ENCODE measurements at regions not wholly inside any gene's neighbourhood (a gene's known extent, or its start where the extent isn't known, plus 50 kb on each side); places are given as distances from the start of the nearest gene placed in this dataset.
A peak's percentile ranks its signal among the peaks of the same experiment; 100 is the strongest.

DNA sequence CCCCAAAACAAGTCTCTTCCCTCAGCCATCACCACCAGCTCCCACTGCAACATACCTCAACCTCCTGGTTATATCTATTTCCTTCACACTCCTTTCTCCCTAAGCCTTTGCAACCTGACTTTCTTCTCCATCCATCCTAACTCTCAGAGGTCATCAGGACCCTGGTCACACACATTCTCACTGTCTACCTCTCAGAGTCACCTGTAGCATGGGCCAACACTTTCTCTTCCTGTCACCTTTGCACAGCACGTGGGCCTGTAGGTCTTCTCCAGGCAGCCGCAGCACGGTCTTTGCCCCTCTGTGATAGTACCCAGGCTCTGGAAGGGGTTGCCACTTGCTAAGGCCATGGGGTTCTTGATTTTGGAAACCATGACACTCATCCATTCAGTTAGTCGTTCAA lies 921.1 kb downstream of the UQCRFS1 start:
- H3K4me3 ChIP-seq (ENCODE audit: control insufficient read depth, low read depth, low read length), result no peak overlapping the region
- TF ChIP-seq, protein P1, sequence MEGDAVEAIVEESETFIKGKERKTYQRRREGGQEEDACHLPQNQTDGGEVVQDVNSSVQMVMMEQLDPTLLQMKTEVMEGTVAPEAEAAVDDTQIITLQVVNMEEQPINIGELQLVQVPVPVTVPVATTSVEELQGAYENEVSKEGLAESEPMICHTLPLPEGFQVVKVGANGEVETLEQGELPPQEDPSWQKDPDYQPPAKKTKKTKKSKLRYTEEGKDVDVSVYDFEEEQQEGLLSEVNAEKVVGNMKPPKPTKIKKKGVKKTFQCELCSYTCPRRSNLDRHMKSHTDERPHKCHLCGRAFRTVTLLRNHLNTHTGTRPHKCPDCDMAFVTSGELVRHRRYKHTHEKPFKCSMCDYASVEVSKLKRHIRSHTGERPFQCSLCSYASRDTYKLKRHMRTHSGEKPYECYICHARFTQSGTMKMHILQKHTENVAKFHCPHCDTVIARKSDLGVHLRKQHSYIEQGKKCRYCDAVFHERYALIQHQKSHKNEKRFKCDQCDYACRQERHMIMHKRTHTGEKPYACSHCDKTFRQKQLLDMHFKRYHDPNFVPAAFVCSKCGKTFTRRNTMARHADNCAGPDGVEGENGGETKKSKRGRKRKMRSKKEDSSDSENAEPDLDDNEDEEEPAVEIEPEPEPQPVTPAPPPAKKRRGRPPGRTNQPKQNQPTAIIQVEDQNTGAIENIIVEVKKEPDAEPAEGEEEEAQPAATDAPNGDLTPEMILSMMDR (IDR thresholded peaks at IDR 0.05; ENCODE audit: control insufficient read depth, insufficient read depth, low read depth, low read length, missing control alignments), result no peak

DNA sequence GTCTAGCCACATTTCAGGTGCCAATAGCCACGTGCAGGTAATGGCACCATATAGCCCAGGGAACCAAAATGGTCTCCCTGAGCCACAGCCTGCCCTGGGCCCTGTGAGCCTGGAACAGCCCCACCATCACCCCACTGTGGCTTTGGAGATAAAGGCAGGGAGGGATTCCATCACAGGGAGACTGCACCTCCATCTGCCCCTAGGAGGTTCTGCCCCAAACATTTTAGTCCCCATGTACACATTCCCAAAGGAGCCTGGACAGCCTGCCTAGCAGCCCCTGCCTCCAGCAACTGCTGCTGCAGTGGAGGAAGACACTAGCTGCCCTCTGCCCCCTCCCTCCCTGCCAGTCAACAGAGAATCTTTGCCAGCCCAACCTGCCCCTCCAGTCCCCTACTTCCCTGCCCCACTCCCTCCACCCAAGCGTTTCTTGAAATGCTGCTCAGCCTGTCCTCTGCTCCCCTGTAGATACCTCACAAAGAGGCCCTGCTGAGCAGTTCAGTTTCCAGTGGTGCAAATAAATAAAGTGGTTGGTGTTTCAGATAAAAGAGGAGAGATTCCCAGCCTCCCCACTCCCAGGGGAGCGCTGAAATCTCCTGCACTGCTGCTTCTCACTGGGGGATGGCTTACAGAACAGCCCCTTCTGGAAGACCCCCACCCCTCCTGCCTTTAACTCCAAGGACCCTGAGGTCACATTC lies 921.8 kb downstream of the UQCRFS1 start:
- no peak for DNase-seq (ENCODE audit: low read depth)
- TF ChIP-seq, protein P1 (IDR thresholded peaks at IDR 0.05; ENCODE audit: control insufficient read depth, insufficient read depth, low read depth, low read length, missing control alignments), result no peak
- no peak overlapping the region for H3K4me3 ChIP-seq (ENCODE audit: control insufficient read depth, low read depth, low read length)

More for the DNA sequence above, 921.1 kb downstream of the UQCRFS1 start:
- DNase-seq (ENCODE audit: low read depth), result no peak

DNA sequence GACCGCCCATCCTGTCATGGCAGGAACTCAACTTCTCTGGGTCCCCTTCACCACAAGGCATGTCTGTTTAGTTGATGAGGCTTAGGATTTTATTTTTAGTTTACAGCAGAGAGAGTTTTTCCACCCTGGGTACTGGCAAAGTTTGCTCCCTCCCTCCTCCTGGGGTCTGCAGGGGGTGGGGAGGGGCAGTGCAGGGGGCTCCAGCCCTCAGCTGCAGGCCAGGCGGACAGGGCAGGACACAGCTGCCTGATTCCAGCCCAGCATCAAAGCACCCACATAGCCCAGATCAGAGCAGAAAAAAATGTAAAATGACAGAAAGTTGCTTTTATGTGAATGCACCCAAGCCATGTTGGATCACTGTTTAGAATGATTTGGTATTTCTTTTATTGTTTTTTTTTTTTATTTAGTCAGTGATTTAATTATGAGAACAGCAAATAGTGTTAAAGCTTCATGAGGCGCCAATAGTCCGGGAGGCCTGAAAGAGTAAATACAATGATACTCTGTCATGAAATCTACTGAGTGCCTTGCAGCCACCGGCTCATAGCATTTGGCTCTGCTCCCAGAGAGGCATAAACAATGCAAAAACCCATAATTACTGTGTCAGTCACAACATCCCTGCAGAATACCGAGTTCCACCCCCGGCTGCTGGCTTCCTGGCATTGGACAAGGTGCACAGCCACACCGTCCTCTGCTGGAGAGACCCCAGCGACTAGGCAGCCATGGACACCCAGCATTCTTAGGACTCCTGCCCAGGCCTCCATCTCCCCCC lies 923.5 kb downstream of the UQCRFS1 start:
- peak; percentile 16 for DNase-seq (ENCODE audit: low read depth)
- no peak overlapping the region for H3K4me3 ChIP-seq (ENCODE audit: control insufficient read depth, low read depth, low read length)
- TF ChIP-seq, protein P1 (IDR thresholded peaks at IDR 0.05; ENCODE audit: control insufficient read depth, insufficient read depth, low read depth, low read length, missing control alignments), result no peak

DNA sequence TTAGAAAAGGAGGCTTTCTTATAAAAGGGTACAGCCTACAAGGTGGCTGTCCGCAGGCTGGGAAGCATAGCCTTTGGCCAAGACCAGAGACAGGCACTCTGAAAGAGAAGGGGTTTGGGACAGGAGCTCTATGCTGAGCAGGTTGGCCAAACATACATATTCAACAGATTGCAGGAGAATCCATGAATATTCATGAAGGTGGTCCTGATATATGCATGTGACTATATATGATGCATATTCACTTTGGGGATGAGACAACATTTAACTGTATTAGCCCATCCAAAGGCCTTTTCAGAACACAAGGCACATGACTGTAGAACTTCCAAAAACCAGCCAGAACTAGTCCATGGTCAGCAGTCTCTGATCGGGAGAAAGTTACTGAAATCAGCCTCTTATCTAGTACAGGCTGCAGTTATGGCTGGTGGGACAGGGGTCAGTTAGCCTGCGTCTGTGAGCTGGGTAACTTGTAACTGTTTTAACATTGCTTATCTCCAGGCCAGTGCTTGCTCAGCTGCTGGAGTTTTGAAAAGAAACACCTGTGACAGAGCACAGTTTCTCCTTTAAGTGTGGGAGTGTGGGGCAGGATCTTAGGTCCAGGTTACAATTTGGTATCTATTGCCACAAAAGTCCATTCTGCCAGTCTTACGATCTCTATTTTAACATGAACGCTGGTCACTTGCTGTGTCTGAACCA lies 924.2 kb downstream of the UQCRFS1 start:
- DNase-seq (ENCODE audit: low read depth), result no peak
- TF ChIP-seq, protein P1 (IDR thresholded peaks at IDR 0.05; ENCODE audit: control insufficient read depth, insufficient read depth, low read depth, low read length, missing control alignments), result no peak
- H3K4me3 ChIP-seq (ENCODE audit: control insufficient read depth, low read depth, low read length), result no peak overlapping the region

DNA sequence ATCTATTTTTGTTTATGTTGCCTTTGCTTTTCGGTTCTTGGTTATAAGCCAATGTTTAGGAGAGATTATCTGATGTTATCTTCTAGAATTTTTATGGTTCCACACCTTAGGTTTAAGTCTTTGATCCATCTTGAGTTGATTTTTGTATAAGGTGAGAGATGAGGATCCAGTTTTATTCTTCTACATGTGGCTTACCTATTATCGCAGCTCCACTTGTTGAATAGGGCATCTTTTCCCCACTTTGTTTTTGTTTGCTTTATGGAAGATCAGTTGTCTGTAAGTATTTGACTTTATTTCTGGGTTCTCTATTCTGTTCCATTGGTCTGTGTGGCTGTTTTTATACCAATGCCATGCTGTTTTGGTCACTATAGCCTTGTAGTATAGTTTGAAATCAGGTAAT lies 927.0 kb downstream of the UQCRFS1 start:
- DNase-seq (ENCODE audit: low read depth), result no peak
- TF ChIP-seq, protein P1 (IDR thresholded peaks at IDR 0.05; ENCODE audit: control insufficient read depth, insufficient read depth, low read depth, low read length, missing control alignments), result no peak
- H3K4me3 ChIP-seq (ENCODE audit: control insufficient read depth, low read depth, low read length), result no peak overlapping the region

DNA sequence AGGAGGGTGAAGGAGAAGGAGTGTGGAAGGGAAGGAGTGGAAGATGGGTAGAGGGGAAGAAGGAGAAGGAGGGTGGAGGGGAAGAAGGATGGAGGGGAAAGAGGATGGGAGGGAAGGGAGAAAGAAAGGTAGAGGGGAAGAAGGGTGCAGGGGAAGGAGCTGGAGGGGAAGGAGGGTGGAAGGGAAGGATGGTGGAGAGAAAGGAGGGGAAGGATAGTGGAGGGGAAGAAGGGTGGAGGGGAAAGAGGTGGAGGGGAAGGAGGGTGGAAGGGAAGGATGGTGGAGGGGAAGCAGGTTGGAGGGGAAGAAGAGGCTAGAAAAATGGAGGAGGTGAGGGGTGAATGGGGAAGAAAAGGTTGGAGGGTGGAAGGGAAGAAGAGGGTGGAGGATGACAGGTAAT lies 927.9 kb downstream of the UQCRFS1 start:
- H3K4me3 ChIP-seq (ENCODE audit: control insufficient read depth, low read depth, low read length), result no peak overlapping the region
- TF ChIP-seq, protein P1 (IDR thresholded peaks at IDR 0.05; ENCODE audit: control insufficient read depth, insufficient read depth, low read depth, low read length, missing control alignments), result no peak
- DNase-seq (ENCODE audit: low read depth), result no peak
